ENCODE measurements at regions not wholly inside any gene's neighbourhood (a gene's known extent, or its start where the extent isn't known, plus 50 kb on each side); places are given as distances from the start of the nearest gene placed in this dataset.
"Not testable (repeated sequence)": the region's sequence is repeated elsewhere in the genome, so short reads cannot be mapped to it uniquely, and the experiment has no call there.

- no peaks in the 10 kb centered on the region for H3K27me3 ChIP-seq
- H3K4me3 ChIP-seq: no peak overlapping the region
- ATAC-seq (ENCODE audit: low FRiP score in 2 of 2) (no peak), DNase-seq (no peak)
- H3K9me3 ChIP-seq: no peaks in the 10 kb centered on the region
- no peak for TF ChIP-seq POLR2A (IDR thresholded peaks at IDR 0.05)
- TF ChIP-seq EP300 (IDR thresholded peaks at IDR 0.05): no peak
- no peak for TF ChIP-seq POLR2AphosphoS5 (IDR thresholded peaks at IDR 0.05)
- TF ChIP-seq CTCF (IDR thresholded peaks at IDR 0.05): no peak
- H3K4me1 ChIP-seq: no peaks in the 10 kb centered on the region
- WGBS, 2 donors: 80 to 85% methylated on average over 1 of the region's 1 CpG
- no peaks in the 10 kb centered on the region for H3K36me3 ChIP-seq
- H3K27ac ChIP-seq: no peak overlapping the region
Measured at GRCh38 chr2:126117886-126118285, 538.1 kb upstream of the GYPC start.

- WGBS, 2 donors: 81 to 82% methylated on average over 1 of the region's 1 CpG
- Histone ChIP-seq H3K4me1 (no peaks in the 10 kb centered on the region), H3K27ac (no peak overlapping the region), H3K27me3 (no peaks in the 10 kb centered on the region), H3K9me3 (no peaks in the 10 kb centered on the region), H3K4me3 (no peak overlapping the region), H3K36me3 (no peaks in the 10 kb centered on the region)
- ATAC-seq (ENCODE audit: low FRiP score in 2 of 2) (no peak), DNase-seq (no peak)
- TF ChIP-seq CTCF (IDR thresholded peaks at IDR 0.05) (no peak), POLR2A (IDR thresholded peaks at IDR 0.05) (no peak), POLR2AphosphoS5 (IDR thresholded peaks at IDR 0.05) (no peak), EP300 (IDR thresholded peaks at IDR 0.05) (no peak)
Measured at GRCh38 chr2:126145752-126146151, 510.2 kb upstream of the GYPC start.

GRCh38 chr2:126154256-126154785 is 501.6 kb upstream of the GYPC start:
- WGBS, 2 donors: 92 to 93% methylated on average over 1 of the region's 1 CpG
- Histone ChIP-seq H3K9me3 (no peaks in the 10 kb centered on the region), H3K27ac (no peak overlapping the region), H3K4me3 (no peak overlapping the region), H3K27me3 (no peaks in the 10 kb centered on the region), H3K36me3 (no peaks in the 10 kb centered on the region), H3K4me1 (no peaks in the 10 kb centered on the region)
- DNase-seq (no peak), ATAC-seq (ENCODE audit: low FRiP score in 2 of 2) (no peak)
- TF ChIP-seq EP300 (IDR thresholded peaks at IDR 0.05) (no peak), POLR2A (IDR thresholded peaks at IDR 0.05) (no peak), POLR2AphosphoS5 (IDR thresholded peaks at IDR 0.05) (no peak), CTCF (IDR thresholded peaks at IDR 0.05) (no peak)

GRCh38 chr2:126160950-126161349 is 495.0 kb upstream of the GYPC start:
- not testable (repeated sequence) for H3K27ac ChIP-seq; H3K4me1 ChIP-seq; ATAC-seq (ENCODE audit: low FRiP score in 2 of 2); DNase-seq; H3K27me3 ChIP-seq; H3K4me3 ChIP-seq; H3K9me3 ChIP-seq; H3K36me3 ChIP-seq
- 73 to 86% methylated on average over 3 to 4 of the region's 4 CpGs for WGBS, 2 donors

- WGBS, 2 donors: 81 to 87% methylated on average over 6 of the region's 6 CpGs
- Histone ChIP-seq H3K27me3 (no peaks in the 10 kb centered on the region), H3K4me1 (no peaks in the 10 kb centered on the region), H3K4me3 (no peak overlapping the region), H3K27ac (no peak overlapping the region), H3K9me3 (no peaks in the 10 kb centered on the region), H3K36me3 (no peaks in the 10 kb centered on the region)
- DNase-seq (no peak), ATAC-seq (ENCODE audit: low FRiP score in 2 of 2) (no peak)
- no peak for TF ChIP-seq EP300 (IDR thresholded peaks at IDR 0.05)
Measured at GRCh38 chr2:126172631-126173184, 483.2 kb upstream of the GYPC start.

- H3K36me3 ChIP-seq: no peaks in the 10 kb centered on the region
- DNase-seq (no peak), ATAC-seq (ENCODE audit: low FRiP score in 2 of 2) (no peak)
- 65 to 78% methylated on average over 2 of the region's 2 CpGs for WGBS, 2 donors
- no peaks in the 10 kb centered on the region for H3K9me3 ChIP-seq
- no peak overlapping the region for H3K27ac ChIP-seq
- no peaks in the 10 kb centered on the region for H3K4me1 ChIP-seq
- no peaks in the 10 kb centered on the region for H3K27me3 ChIP-seq
- H3K4me3 ChIP-seq: no peak overlapping the region
- no peak for TF ChIP-seq POLR2A (IDR thresholded peaks at IDR 0.05)
- no peak for TF ChIP-seq EP300 (IDR thresholded peaks at IDR 0.05)
- no peak for TF ChIP-seq POLR2AphosphoS5 (IDR thresholded peaks at IDR 0.05)
- TF ChIP-seq CTCF (IDR thresholded peaks at IDR 0.05): no peak
Measured at GRCh38 chr2:126175222-126175621, 480.7 kb upstream of the GYPC start.
